B cell (primary cell): ENCODE measurements at regions not wholly inside any gene's neighbourhood (a gene's known extent, or its start where the extent isn't known, plus 50 kb on each side); places are given as distances from the start of the nearest gene placed in this dataset.

Source experiments
- ATAC-seq: fragments of 200-7000 bp; cut with Tn5 transposase; one replicate; pipeline ENCODE4 v1.10.0; 2021; ENCODE audit warnings: low read depth, mild to moderate bottlenecking, moderate number of reproducible peaks, moderate library complexity
- CTCF ChIA-PET: fragments of 350-600 bp; sonication (Branson Sonifier 250); formaldehyde crosslinking; loops from one replicate; lab custom pipeline; 2021; ENCODE audit warnings: antibody characterized with exemption, inconsistent platforms; lab: Charles Lee
- POLR2A ChIA-PET: fragments of 350-600 bp; sonication (Branson Sonifier 250); formaldehyde crosslinking; loops from one replicate; lab custom pipeline; 2021; ENCODE audit warnings: antibody characterized with exemption; lab: Charles Lee
- DNase-seq: peaks from one replicate; pipeline ENCODE4 v3.0.0; 2013
- H2AFZ ChIP-seq: 2 replicates; pipeline ENCODE4 v1.6.1; 2012; ENCODE audit warnings: mild to moderate bottlenecking, low read depth, low read length; ENCODE audit not compliant: insufficient read depth, poor library complexity, severe bottlenecking
- H3K27ac ChIP-seq, 2 donors: 1 replicate in 1 of 2; 2 replicates in 1 of 2; pipeline ENCODE4 v1.5.1; 2012 to 2013; ENCODE audit warnings: low read length in 2 of 2, mild to moderate bottlenecking in 2 of 2, moderate library complexity in 1 of 2
- H3K27me3 ChIP-seq, 4 experiments: fragments of 200-600 bp in 1 of 4; sonication (generic) in 1 of 4; replicated peaks in 1 of 4; 1 replicate in 2 of 4; 2 replicates in 2 of 4; pipeline versions ENCODE4 v1.6.1 to v1.7.0; 2013 to 2016; ENCODE audit warnings: low read length in 3 of 4, mild to moderate bottlenecking in 2 of 4, mixed read lengths in 1 of 4, moderate library complexity in 1 of 4; ENCODE audit not compliant: insufficient read depth in 4 of 4, control insufficient read depth in 3 of 4; ENCODE audit errors: control extremely low read depth in 1 of 4
- H3K36me3 ChIP-seq, 2 experiments: replicated peaks in 1 of 2; 1 replicate in 1 of 2; 2 replicates in 1 of 2; pipeline versions ENCODE4 v1.6.1 to v1.7.1; 2013; ENCODE audit warnings: low read length in 1 of 2; ENCODE audit not compliant: insufficient read depth in 2 of 2, control insufficient read depth in 1 of 2; ENCODE audit errors: control extremely low read depth in 1 of 2, extremely low read depth in 1 of 2
- H3K4me1 ChIP-seq, 2 donors: fragments of 200-600 bp in 1 of 2; sonication (generic) in 1 of 2; 1 replicate in 1 of 2; 2 replicates in 1 of 2; pipeline versions ENCODE4 v1.5.1 to v1.6.1; 2013 to 2017; ENCODE audit warnings: low read length in 2 of 2; ENCODE audit not compliant: control insufficient read depth in 2 of 2, insufficient read depth in 2 of 2
- H3K4me2 ChIP-seq: replicated peaks from 2 replicates; pipeline ENCODE3; 2012; ENCODE audit warnings: mild to moderate bottlenecking, low read depth, low read length; ENCODE audit not compliant: poor library complexity, severe bottlenecking
- H3K4me3 ChIP-seq, 5 experiments: fragments of 200-600 bp in 1 of 5; sonication (generic) in 1 of 5; 1 replicate in 3 of 5; 2 replicates in 2 of 5; pipeline versions ENCODE4 v1.5.1 to v1.7.0; 2011 to 2016; ENCODE audit warnings: low read length in 4 of 5, mild to moderate bottlenecking in 4 of 5, low read depth in 2 of 5, control low read depth in 1 of 5, moderate library complexity in 1 of 5; ENCODE audit not compliant: insufficient read depth in 1 of 5; ENCODE audit errors: control extremely low read depth in 1 of 5, extremely low read depth in 1 of 5
- H3K79me2 ChIP-seq: fragments of 200-600 bp; sonication (generic); one replicate; pipeline ENCODE4 v1.6.0; 2016; ENCODE audit warnings: low read length; ENCODE audit not compliant: control insufficient read depth, insufficient read depth
- H3K9ac ChIP-seq: fragments of 200-600 bp; sonication (generic); 2 replicates; pipeline ENCODE4 v1.6.1; 2017; ENCODE audit warnings: mild to moderate bottlenecking, low read length, moderate library complexity
- H3K9me3 ChIP-seq, 3 donors: one replicate each; pipeline versions ENCODE4 v1.6.1 to v1.7.1; 2013; ENCODE audit warnings: low read length in 2 of 3; ENCODE audit not compliant: control insufficient read depth in 2 of 3, insufficient read depth in 1 of 3; ENCODE audit errors: control extremely low read depth in 1 of 3
- H4K20me1 ChIP-seq: 2 replicates; pipeline ENCODE4 v1.6.0; 2012; ENCODE audit warnings: mild to moderate bottlenecking, low read length; ENCODE audit not compliant: insufficient read depth, control insufficient read depth, poor library complexity, severe bottlenecking
- H3K27ac Mint-ChIP-seq: one replicate; pipeline ENCODE4 v1.8.0; 2021; ENCODE audit warnings: mixed read lengths
- H3K27me3 Mint-ChIP-seq: one replicate; pipeline ENCODE4 v1.8.0; 2021; ENCODE audit warnings: mixed read lengths
- H3K4me1 Mint-ChIP-seq: one replicate; pipeline ENCODE4 v1.8.0; 2021; ENCODE audit warnings: mixed read lengths
- H3K4me3 Mint-ChIP-seq: one replicate; pipeline ENCODE4 v1.8.0; 2021; ENCODE audit warnings: mixed read lengths
- H3K9me3 Mint-ChIP-seq: one replicate; pipeline ENCODE4 v1.8.0; 2022; ENCODE audit warnings: mixed read lengths; ENCODE audit not compliant: insufficient read depth
- EZH2 ChIP-seq: IDR thresholded peaks from 2 replicates; pipeline ENCODE4 v1.6.1; 2012; ENCODE audit warnings: borderline replicate concordance, low read depth, mild to moderate bottlenecking, moderate library complexity, low read length; ENCODE audit not compliant: insufficient read depth, poor library complexity, severe bottlenecking
- WGBS: methylation state at CpG from one replicate; pipeline ENCODE4 v1.1.5; 2013; ENCODE audit warnings: missing lambda C conversion rate; ENCODE audit not compliant: insufficient coverage; 5-methylcytosine and 5-hydroxymethylcytosine counted together
- intact Hi-C: fragments of 100-400 bp; cut with micrococcal nuclease; formaldehyde crosslinking; loops from one replicate; pipeline ENCODE4 v1.10.0; 2022
- TF ChIP-seq, protein P1 (sequence below): fragments of 200-600 bp; IDR thresholded peaks from one replicate; pipeline ENCODE4 v1.8.0; 2022; ENCODE audit warnings: antibody characterized with exemption, mild to moderate bottlenecking

DNA sequence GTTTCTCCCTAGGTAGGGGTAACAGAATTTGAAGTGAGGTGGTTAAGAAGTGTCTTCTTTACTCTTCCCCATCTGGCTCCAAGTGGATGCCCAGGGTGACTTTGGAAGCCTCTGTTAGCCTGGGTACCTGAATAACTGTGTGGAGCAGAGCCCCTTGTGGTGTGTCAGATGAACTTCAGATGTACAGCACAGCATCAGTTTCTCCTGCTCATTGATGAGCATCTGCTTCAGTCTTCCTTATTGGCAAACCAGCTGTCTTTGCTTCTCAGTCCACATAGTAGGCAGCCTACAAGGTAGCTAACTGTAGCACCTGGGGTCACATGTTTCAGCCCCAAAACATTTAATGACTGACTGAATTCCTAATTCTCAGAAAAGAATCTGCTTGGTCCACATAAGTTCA lies 56.2 kb upstream of the ATP8B1 start:
- Histone ChIP-seq H3K4me3 (no peak overlapping the region), H3K79me2 (no peaks in the 10 kb centered on the region), H3K27me3 (no peaks in the 10 kb centered on the region), H3K36me3 (no peaks in the 10 kb centered on the region), H3K9ac (no peak overlapping the region), H3K4me2 (no peak overlapping the region), H4K20me1 (no peaks in the 10 kb centered on the region), H3K9me3 (peaks cover 0 to 1% (median 0%) of the 10 kb centered on the region in 3 donors), H3K4me1 (no peaks in the 10 kb centered on the region), H3K27ac (no peak overlapping the region), H2AFZ (no peak overlapping the region)
- Mint-ChIP-seq H3K27me3 (no peaks in the 10 kb centered on the region), H3K4me3 (no peak overlapping the region), H3K9me3 (no peaks in the 10 kb centered on the region), H3K4me1 (no peaks in the 10 kb centered on the region), H3K27ac (no peak overlapping the region)
- no peak for TF ChIP-seq EZH2
- TF ChIP-seq, protein P1, sequence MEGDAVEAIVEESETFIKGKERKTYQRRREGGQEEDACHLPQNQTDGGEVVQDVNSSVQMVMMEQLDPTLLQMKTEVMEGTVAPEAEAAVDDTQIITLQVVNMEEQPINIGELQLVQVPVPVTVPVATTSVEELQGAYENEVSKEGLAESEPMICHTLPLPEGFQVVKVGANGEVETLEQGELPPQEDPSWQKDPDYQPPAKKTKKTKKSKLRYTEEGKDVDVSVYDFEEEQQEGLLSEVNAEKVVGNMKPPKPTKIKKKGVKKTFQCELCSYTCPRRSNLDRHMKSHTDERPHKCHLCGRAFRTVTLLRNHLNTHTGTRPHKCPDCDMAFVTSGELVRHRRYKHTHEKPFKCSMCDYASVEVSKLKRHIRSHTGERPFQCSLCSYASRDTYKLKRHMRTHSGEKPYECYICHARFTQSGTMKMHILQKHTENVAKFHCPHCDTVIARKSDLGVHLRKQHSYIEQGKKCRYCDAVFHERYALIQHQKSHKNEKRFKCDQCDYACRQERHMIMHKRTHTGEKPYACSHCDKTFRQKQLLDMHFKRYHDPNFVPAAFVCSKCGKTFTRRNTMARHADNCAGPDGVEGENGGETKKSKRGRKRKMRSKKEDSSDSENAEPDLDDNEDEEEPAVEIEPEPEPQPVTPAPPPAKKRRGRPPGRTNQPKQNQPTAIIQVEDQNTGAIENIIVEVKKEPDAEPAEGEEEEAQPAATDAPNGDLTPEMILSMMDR, result peak; percentile 32
- ChIA-PET CTCF (interaction anchor here (0.6 to 1.8 kb wide), 10 partner anchors 12 to 435 kb away, joined by 3 to 7 read pairs (median 4); partner anchors contain the start of gene NARS1), POLR2A (no interaction called here)
- intact Hi-C loops, result no loop called here
- ATAC-seq, result peak; percentile 57
- peak; percentile 22 for DNase-seq

- DNase-seq, result no peak
- ChIA-PET POLR2A (no interaction called here), CTCF (interaction anchor here (0.9 to 1.2 kb wide), 2 partner anchors 18 to 25 kb away, joined by 3 to 4 read pairs; no protein-coding TSS in a partner anchor)
- Histone ChIP-seq H3K27ac (no peak overlapping the region), H3K36me3 (no peaks in the 10 kb centered on the region), H3K4me2 (no peak overlapping the region), H3K9me3 (peaks cover 0 to 1% (median 0%) of the 10 kb centered on the region in 3 donors), H2AFZ (no peak overlapping the region), H3K4me3 (no peak overlapping the region), H3K4me1 (no peaks in the 10 kb centered on the region), H3K79me2 (no peaks in the 10 kb centered on the region), H4K20me1 (no peaks in the 10 kb centered on the region), H3K27me3 (no peaks in the 10 kb centered on the region), H3K9ac (no peak overlapping the region)
- ATAC-seq, result no peak
- Mint-ChIP-seq H3K9me3 (no peaks in the 10 kb centered on the region), H3K27me3 (no peaks in the 10 kb centered on the region), H3K4me1 (no peaks in the 10 kb centered on the region), H3K4me3 (no peak overlapping the region), H3K27ac (no peak overlapping the region)
- intact Hi-C loops, result no loop called here
- TF ChIP-seq EZH2, result no peak
- TF ChIP-seq, protein P1, result no peak
- WGBS, result 83% methylated on average over 3 of the region's 9 CpGs
These were observed 53.6 kb upstream of the ATP8B1 start for GRCh38 chr18:57856557-57857280.
